Fibroblast of mammary gland (primary cell): ENCODE measurements at regions not wholly inside any gene's neighbourhood (a gene's known extent, or its start where the extent isn't known, plus 50 kb on each side); places are given as distances from the start of the nearest gene placed in this dataset.
A peak's percentile ranks its signal among the peaks of the same experiment; 100 is the strongest.

ENCODE experiments used
- DNase-seq: peaks from one replicate; pipeline ENCODE4 v3.0.0-alpha.2; 2010; ENCODE audit warnings: low read depth
- H3K4me3 ChIP-seq: 2 replicates; pipeline ENCODE4 v1.5.1; 2011; ENCODE audit warnings: low read depth, mild to moderate bottlenecking, low read length, moderate library complexity; ENCODE audit not compliant: control insufficient read depth
- CTCF ChIP-seq: conservative IDR thresholded peaks from 2 replicates; pipeline ENCODE4 v1.5.1; 2011; ENCODE audit warnings: low read depth, low read length, inconsistent platforms; ENCODE audit not compliant: control insufficient read depth, insufficient read depth

GRCh38 chr4:45363931-45364330, 637.6 kb upstream of the GNPDA2 start:
- no peak for DNase-seq
- TF ChIP-seq CTCF = no peak
- H3K4me3 ChIP-seq = no peak overlapping the region

- TF ChIP-seq CTCF = no peak
- no peak for DNase-seq
- no peak overlapping the region for H3K4me3 ChIP-seq
Observed at GRCh38 chr4:45358573-45359506, 632.5 kb upstream of the GNPDA2 start.

- H3K4me3 ChIP-seq = no peak overlapping the region
- TF ChIP-seq CTCF = no peak
Observed at GRCh38 chr4:45353161-45353560, 626.8 kb upstream of the GNPDA2 start.

GRCh38 chr4:45350438-45350837, 624.1 kb upstream of the GNPDA2 start:
- no peak for TF ChIP-seq CTCF
- DNase-seq = peak; percentile 48
- peak overlapping the region; percentile 15 for H3K4me3 ChIP-seq

More at GRCh38 chr4:45353161-45353560, 626.8 kb upstream of the GNPDA2 start:
- no peak for DNase-seq

GRCh38 chr4:45349859-45350258, 623.5 kb upstream of the GNPDA2 start:
- no peak overlapping the region for H3K4me3 ChIP-seq
- no peak for TF ChIP-seq CTCF
- DNase-seq = no peak

- no peak for TF ChIP-seq CTCF
- H3K4me3 ChIP-seq = no peak overlapping the region
- DNase-seq = no peak
Observed at GRCh38 chr4:45346816-45347435, 620.6 kb upstream of the GNPDA2 start.
